Caco-2 (cell line): ENCODE measurements at regions not wholly inside any gene's neighbourhood (a gene's known extent, or its start where the extent isn't known, plus 50 kb on each side); places are given as distances from the start of the nearest gene placed in this dataset.
"Not testable (repeated sequence)": the region's sequence is repeated elsewhere in the genome, so short reads cannot be mapped to it uniquely, and the experiment has no call there.

Experiments
- BruUV-seq: library from RNA; stranded (reverse); fragments of 400-500 nt; replicated peaks from 2 replicates; lab custom pipeline; 2021; lab: Mats Ljungman, UMichigan
- CTCF ChIA-PET: fragments of 300-600 bp; sonication (Branson Sonifier 250); formaldehyde crosslinking; loops from one replicate; lab custom pipeline; 2022; ENCODE audit warnings: antibody characterized with exemption; lab: Charles Lee
- POLR2A ChIA-PET: fragments of 300-600 bp; sonication (Branson Sonifier 250); formaldehyde crosslinking; loops from one replicate; lab custom pipeline; 2022; ENCODE audit warnings: antibody characterized with exemption; lab: Charles Lee
- DNase-seq, 2 experiments: peaks; one replicate each; pipeline versions ENCODE4 v3.0.0 to v3.0.0-alpha.2; 2020 to 2022
- H3K27me3 ChIP-seq: replicated peaks from 2 replicates; pipeline ENCODE4 v1.6.0; 2011; ENCODE audit warnings: low read length; ENCODE audit not compliant: control insufficient read depth, insufficient read depth
- H3K36me3 ChIP-seq: 2 replicates; pipeline ENCODE4 v1.5.1; 2011; ENCODE audit warnings: low read length; ENCODE audit not compliant: control insufficient read depth, insufficient read depth
- H3K4me1 ChIP-seq: fragments of 250-450 bp; sonication (Bioruptor Pico); 2 replicates; pipeline ENCODE4 v1.5.1; 2020; ENCODE audit warnings: mild to moderate bottlenecking
- H3K4me3 ChIP-seq: 2 replicates; pipeline ENCODE4 v1.5.1; 2011; ENCODE audit warnings: low read depth, mild to moderate bottlenecking, control low read depth, low read length
- H3K9me3 ChIP-seq: fragments of 250-450 bp; sonication (Bioruptor Pico); 2 replicates; pipeline ENCODE4 v1.5.1; 2020; ENCODE audit warnings: mild to moderate bottlenecking, moderate library complexity
- H3K27ac Mint-ChIP-seq: one replicate; pipeline ENCODE4 v1.8.0; 2022; ENCODE audit warnings: mixed read lengths; ENCODE audit not compliant: unreplicated experiment
- H3K27me3 Mint-ChIP-seq: one replicate; pipeline ENCODE4 v1.8.0; 2022; ENCODE audit warnings: mixed read lengths; ENCODE audit not compliant: insufficient read depth, unreplicated experiment
- H3K36me3 Mint-ChIP-seq: one replicate; pipeline ENCODE4 v1.8.0; 2022; ENCODE audit warnings: mild to moderate bottlenecking, mixed read lengths; ENCODE audit not compliant: insufficient read depth, unreplicated experiment
- H3K4me1 Mint-ChIP-seq: one replicate; pipeline ENCODE4 v1.8.0; 2022; ENCODE audit warnings: low read depth, mixed read lengths; ENCODE audit not compliant: unreplicated experiment
- H3K4me3 Mint-ChIP-seq: one replicate; pipeline ENCODE4 v1.8.0; 2022; ENCODE audit warnings: mild to moderate bottlenecking, moderate library complexity, mixed read lengths; ENCODE audit not compliant: unreplicated experiment
- H3K9me3 Mint-ChIP-seq: one replicate; pipeline ENCODE4 v1.8.0; 2022; ENCODE audit warnings: mixed read lengths; ENCODE audit not compliant: unreplicated experiment
- intact Hi-C: fragments of 100-400 bp; cut with micrococcal nuclease; formaldehyde crosslinking; loops from one replicate; pipeline ENCODE4 v1.10.0; 2022; ENCODE audit not compliant: unreplicated experiment
- TF ChIP-seq, protein P1 (sequence below), 2 experiments: fragments of 200-600 bp in 1 of 2; IDR thresholded peaks; 1 replicate in 1 of 2; 2 replicates in 1 of 2; pipeline versions ENCODE4 v1.5.1 to v1.8.0; 2011 to 2022; ENCODE audit warnings: antibody characterized with exemption in 1 of 2, control low read depth in 1 of 2, inconsistent platforms in 1 of 2, low read depth in 1 of 2, low read length in 1 of 2, mild to moderate bottlenecking in 1 of 2, moderate library complexity in 1 of 2; ENCODE audit not compliant: insufficient read depth in 1 of 2, severe bottlenecking in 1 of 2, unreplicated experiment in 1 of 2

DNA sequence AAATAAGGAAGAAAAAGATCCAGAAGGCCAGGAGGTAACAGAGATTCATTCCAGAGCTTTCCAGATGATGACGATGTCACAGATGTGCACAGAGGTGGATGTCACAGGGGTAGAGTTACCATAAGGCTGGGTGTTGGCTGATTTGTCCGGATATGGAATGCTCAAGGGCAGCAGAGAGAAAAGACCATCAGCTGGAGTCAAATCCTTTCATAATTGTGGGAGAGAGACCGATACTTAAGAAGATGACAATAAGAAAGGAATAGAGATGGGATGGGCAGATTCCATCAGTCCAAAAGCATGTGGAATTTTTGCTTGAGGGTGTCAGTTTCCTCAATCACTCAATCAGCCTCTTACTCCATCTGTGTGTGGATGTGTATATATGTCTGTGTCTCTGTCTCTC, 150.4 kb downstream of the CENPC start:
- no peak overlapping the region for H3K4me3 Mint-ChIP-seq
- no TSS peak for BruUV-seq
- Histone ChIP-seq H3K36me3 (no peaks in the 10 kb centered on the region), H3K9me3 (no peaks in the 10 kb centered on the region), H3K4me1 (peaks cover 6% of the 10 kb centered on the region; the same call in 1 of the 2 replicates), H3K4me3 (no peak overlapping the region), H3K27me3 (no peaks in the 10 kb centered on the region)
- POLR2A ChIA-PET: no interaction called here
- CTCF ChIA-PET: no interaction called here
- no peaks in the 10 kb centered on the region for H3K27me3 Mint-ChIP-seq
- TF ChIP-seq, protein P1, sequence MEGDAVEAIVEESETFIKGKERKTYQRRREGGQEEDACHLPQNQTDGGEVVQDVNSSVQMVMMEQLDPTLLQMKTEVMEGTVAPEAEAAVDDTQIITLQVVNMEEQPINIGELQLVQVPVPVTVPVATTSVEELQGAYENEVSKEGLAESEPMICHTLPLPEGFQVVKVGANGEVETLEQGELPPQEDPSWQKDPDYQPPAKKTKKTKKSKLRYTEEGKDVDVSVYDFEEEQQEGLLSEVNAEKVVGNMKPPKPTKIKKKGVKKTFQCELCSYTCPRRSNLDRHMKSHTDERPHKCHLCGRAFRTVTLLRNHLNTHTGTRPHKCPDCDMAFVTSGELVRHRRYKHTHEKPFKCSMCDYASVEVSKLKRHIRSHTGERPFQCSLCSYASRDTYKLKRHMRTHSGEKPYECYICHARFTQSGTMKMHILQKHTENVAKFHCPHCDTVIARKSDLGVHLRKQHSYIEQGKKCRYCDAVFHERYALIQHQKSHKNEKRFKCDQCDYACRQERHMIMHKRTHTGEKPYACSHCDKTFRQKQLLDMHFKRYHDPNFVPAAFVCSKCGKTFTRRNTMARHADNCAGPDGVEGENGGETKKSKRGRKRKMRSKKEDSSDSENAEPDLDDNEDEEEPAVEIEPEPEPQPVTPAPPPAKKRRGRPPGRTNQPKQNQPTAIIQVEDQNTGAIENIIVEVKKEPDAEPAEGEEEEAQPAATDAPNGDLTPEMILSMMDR (IDR thresholded peaks at IDR 0.05; ENCODE audit: insufficient read depth in 1 of 2, low read depth in 1 of 2, low read length in 1 of 2, severe bottlenecking in 1 of 2, unreplicated experiment in 1 of 2): no peak
- peaks cover 8% of the 10 kb centered on the region for H3K4me1 Mint-ChIP-seq
- no peak for DNase-seq
- peaks cover 9% of the 10 kb centered on the region for H3K9me3 Mint-ChIP-seq
- H3K27ac Mint-ChIP-seq: peak overlapping the region; percentile 42
- H3K36me3 Mint-ChIP-seq: no peaks in the 10 kb centered on the region
- intact Hi-C loops: loop anchor here (5.0 to 10.0 kb wide), 2 partner anchors 68 to 310 kb away; no protein-coding TSS in a partner anchor

DNA sequence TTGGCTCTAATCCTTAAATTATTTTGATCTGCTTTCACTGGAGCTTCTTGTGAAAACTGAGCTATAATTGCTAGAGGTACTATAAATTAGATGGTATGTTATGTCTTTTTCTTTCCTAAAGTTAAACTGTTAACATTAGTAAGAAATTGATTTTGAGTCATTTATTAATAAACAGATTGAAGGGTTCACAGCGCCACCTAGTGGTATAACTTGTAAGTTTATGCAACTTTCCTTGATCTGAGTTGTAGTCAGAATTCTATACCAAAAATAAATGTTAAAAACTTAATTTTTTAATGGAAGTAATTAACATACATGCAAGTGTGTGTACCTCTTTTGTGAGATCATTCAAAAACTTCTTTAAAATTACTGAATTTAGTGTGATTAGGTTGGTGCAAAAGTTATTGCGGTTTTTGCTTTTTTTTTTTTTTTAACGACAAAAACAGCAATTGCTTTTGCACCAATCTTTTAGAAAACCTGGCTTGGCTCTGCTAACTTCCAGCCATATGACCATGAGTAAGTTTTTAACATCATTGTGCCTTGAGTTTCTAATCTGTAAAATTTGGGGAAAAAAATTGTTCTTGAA, 151.5 kb downstream of the CENPC start:
- TF ChIP-seq, protein P1 (IDR thresholded peaks at IDR 0.05; ENCODE audit: insufficient read depth in 1 of 2, low read depth in 1 of 2, low read length in 1 of 2, severe bottlenecking in 1 of 2, unreplicated experiment in 1 of 2): peak; percentile 46 to 63
- ChIA-PET POLR2A (no interaction called here), CTCF (interaction anchor here (0.7 kb wide), 1 partner anchor 522 kb away, joined by 3 read pairs; no protein-coding TSS in a partner anchor)
- peaks cover 8% of the 10 kb centered on the region for H3K4me1 Mint-ChIP-seq
- no peaks in the 10 kb centered on the region for H3K27me3 ChIP-seq
- intact Hi-C loops: loop anchor here (5.0 to 10.0 kb wide), 2 partner anchors 66 to 309 kb away; no protein-coding TSS in a partner anchor
- no peak overlapping the region for H3K4me3 ChIP-seq
- no TSS peak for BruUV-seq
- H3K4me1 ChIP-seq: peaks cover 6% of the 10 kb centered on the region; the same call in 1 of the 2 replicates
- H3K36me3 ChIP-seq: no peaks in the 10 kb centered on the region
- DNase-seq: peak in 1 of 2 experiments; percentile 27
- H3K9me3 Mint-ChIP-seq: peaks cover 9% of the 10 kb centered on the region
- no peak overlapping the region for H3K4me3 Mint-ChIP-seq
- H3K27me3 Mint-ChIP-seq: no peaks in the 10 kb centered on the region
- no peaks in the 10 kb centered on the region for H3K36me3 Mint-ChIP-seq
- no peak overlapping the region for H3K27ac Mint-ChIP-seq
- H3K9me3 ChIP-seq: no peaks in the 10 kb centered on the region

DNA sequence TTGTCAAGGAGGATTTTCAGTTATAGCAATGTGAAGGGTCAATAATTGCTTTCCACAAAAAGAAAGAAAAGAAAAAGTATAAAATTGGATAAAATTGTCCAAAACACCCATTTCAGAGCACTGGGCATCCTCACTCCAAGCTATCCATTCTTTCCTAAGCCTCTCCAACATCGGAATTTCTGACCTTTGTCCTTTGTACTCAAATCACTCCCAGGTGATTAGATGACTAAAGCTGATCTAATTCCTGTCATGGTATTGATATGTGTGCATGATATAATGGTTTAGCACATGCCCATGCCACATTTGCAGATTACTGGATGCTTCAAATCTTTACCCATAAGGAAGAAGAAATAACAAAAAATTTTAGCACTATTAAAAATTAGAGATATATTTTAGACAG, 152.3 kb downstream of the CENPC start:
- H3K4me3 Mint-ChIP-seq: no peak overlapping the region
- H3K36me3 ChIP-seq: no peaks in the 10 kb centered on the region
- BruUV-seq: no TSS peak
- no peaks in the 10 kb centered on the region for H3K9me3 ChIP-seq
- TF ChIP-seq, protein P1 (IDR thresholded peaks at IDR 0.05; ENCODE audit: insufficient read depth in 1 of 2, low read depth in 1 of 2, low read length in 1 of 2, severe bottlenecking in 1 of 2, unreplicated experiment in 1 of 2): no peak
- no peak overlapping the region for H3K4me3 ChIP-seq
- ChIA-PET CTCF (no interaction called here), POLR2A (no interaction called here)
- DNase-seq: no peak
- H3K36me3 Mint-ChIP-seq: no peaks in the 10 kb centered on the region
- H3K27ac Mint-ChIP-seq: no peak overlapping the region
- peaks cover 8% of the 10 kb centered on the region for H3K4me1 Mint-ChIP-seq
- H3K4me1 ChIP-seq: peaks cover 6% of the 10 kb centered on the region; the same call in 1 of the 2 replicates
- H3K27me3 ChIP-seq: no peaks in the 10 kb centered on the region
- peaks cover 6% of the 10 kb centered on the region for H3K9me3 Mint-ChIP-seq
- intact Hi-C loops: loop anchor here (5.0 to 10.0 kb wide), 2 partner anchors 66 to 308 kb away; no protein-coding TSS in a partner anchor
- no peaks in the 10 kb centered on the region for H3K27me3 Mint-ChIP-seq

DNA sequence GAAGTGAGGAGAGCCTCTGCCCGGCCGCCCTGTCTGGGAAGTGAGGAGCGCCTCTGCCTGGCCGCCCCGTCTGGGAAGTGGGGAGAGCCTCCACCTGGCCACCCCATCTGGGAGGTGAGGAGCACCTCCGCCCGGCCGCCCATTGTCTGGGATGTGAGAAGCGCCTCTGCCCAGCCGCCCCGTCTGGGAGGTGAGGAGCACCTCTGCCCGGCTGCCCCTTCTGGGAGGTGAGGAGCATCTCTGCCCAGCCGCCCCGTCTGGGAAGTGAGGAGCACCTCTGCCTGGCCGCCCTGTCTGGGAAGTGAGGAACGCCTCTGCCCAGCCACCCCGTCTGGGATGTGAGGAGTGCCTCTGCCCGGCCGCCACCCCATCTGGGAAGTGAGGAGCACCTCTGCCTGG, 163.9 kb downstream of the CENPC start:
- H3K9me3 ChIP-seq, H3K27me3 Mint-ChIP-seq, H3K36me3 Mint-ChIP-seq, H3K4me3 Mint-ChIP-seq, intact Hi-C loops, CTCF ChIA-PET, H3K4me3 ChIP-seq, H3K27ac Mint-ChIP-seq, H3K4me1 Mint-ChIP-seq, H3K4me1 ChIP-seq, H3K36me3 ChIP-seq, POLR2A ChIA-PET, H3K27me3 ChIP-seq, BruUV-seq, DNase-seq: not testable (repeated sequence)
- peaks cover 17% of the 10 kb centered on the region for H3K9me3 Mint-ChIP-seq
